Epithelial cell of proximal tubule (primary cell): ENCODE measurements at regions not wholly inside any gene's neighbourhood (a gene's known extent, or its start where the extent isn't known, plus 50 kb on each side); places are given as distances from the start of the nearest gene placed in this dataset.

Experiments used
- DNase-seq: peaks from one replicate; pipeline ENCODE4 v3.0.0-alpha.2; 2011; ENCODE audit warnings: low read depth
- H3K4me3 ChIP-seq: 2 replicates; pipeline ENCODE4 v1.5.1; 2011; ENCODE audit warnings: low read depth, mild to moderate bottlenecking, low read length
- TF ChIP-seq, protein P1 (sequence below): conservative IDR thresholded peaks from 2 replicates; pipeline ENCODE4 v1.5.1; 2012; ENCODE audit warnings: low read depth, mild to moderate bottlenecking, low read length

DNA sequence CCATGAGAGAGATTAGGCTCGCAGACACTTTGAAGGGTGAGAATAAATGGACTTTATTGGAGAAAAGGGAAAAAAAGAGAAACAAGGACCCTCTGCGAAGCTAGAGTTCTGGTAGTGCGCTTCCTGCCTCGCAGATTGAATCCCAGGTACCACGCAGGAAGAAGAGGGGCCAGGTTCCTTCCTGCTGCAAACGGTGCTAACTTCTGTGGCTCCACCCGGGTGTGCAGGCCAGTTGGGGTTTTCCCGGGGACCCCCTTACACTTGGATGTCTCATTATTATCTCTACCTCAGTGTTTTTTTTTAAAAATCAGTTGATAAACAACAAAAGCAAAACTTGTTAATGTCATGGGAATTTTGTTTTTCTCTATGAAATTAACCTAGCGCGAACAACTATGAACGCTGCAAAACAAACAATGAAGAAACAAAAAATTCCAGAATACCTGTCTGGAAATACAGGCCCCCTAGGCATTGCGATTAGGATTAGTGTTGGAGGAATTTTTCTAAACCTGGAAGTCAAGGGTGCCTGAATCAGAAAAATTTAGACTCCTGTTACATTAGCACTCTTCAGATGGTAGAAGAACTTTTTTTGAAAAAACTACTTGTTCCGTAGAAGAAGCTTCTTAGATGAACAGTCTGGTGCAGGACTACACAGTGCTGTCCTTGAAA, 414.5 kb downstream of the MAN2A1 start:
- no peak overlapping the region for H3K4me3 ChIP-seq
- TF ChIP-seq, protein P1, sequence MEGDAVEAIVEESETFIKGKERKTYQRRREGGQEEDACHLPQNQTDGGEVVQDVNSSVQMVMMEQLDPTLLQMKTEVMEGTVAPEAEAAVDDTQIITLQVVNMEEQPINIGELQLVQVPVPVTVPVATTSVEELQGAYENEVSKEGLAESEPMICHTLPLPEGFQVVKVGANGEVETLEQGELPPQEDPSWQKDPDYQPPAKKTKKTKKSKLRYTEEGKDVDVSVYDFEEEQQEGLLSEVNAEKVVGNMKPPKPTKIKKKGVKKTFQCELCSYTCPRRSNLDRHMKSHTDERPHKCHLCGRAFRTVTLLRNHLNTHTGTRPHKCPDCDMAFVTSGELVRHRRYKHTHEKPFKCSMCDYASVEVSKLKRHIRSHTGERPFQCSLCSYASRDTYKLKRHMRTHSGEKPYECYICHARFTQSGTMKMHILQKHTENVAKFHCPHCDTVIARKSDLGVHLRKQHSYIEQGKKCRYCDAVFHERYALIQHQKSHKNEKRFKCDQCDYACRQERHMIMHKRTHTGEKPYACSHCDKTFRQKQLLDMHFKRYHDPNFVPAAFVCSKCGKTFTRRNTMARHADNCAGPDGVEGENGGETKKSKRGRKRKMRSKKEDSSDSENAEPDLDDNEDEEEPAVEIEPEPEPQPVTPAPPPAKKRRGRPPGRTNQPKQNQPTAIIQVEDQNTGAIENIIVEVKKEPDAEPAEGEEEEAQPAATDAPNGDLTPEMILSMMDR, result no peak
- no peak for DNase-seq

DNA sequence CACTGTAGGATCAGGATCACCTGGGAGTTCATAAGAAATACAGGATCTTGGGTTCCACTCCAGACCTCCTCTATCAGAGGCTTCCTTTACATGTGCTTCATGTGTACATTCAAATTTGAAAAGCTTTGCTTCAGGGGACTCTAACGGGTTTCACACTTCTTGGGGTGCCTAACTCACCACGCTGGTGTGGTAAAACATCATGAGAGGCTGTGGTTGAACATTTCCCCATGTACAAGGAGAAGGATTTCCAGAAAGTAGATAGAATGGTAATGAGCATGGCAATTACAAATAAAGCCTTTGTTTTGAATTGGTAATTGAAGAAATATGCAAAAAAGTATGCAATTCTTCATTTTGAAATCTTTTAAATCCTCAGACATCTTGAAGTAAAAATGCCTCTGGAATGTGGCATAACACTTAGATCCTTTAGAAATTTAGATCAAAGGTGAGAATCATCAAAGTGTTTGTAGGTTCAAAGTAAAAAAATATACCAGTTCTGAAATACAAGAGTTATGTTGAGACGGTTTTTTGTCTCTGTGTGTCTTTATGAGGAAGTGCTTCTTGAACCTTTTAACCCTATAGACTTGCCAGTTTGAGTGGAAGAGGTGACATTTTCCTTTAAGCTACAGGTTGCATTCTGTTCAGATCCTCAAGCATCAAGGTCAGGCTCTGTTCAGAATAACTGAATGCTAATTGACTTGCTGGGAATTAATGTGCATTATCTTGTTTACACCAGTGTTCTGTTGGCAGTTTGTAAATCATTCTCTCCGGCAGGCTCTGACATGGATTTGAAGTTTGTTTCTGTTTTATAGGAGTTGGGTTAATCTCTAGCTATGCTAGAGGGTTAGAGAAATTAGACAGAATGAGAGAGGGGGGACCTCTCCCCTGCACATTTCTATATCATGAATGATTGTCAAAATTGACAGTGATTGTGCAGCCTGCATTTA, 415.3 kb downstream of the MAN2A1 start:
- no peak for DNase-seq
- no peak overlapping the region for H3K4me3 ChIP-seq

DNA sequence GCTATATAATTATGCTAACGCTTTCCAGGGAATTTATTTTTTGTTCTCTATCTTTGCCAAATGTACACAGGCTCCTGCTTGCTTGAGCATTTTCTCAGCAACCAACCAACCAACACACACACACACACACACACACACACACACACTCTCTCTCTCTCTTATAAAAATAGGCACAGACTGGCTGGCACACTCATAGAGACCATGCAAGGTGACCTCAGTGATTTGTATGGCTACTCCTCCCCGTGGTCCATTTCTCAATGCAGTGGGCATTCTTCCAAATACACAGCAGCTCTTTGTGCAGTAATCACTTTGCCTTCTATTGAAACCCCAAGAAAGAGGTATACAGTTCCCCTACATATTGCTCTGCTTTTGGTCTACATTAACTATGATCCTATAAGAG, 416.0 kb downstream of the MAN2A1 start:
- TF ChIP-seq, protein P1, result no peak
- DNase-seq, result peak; percentile 35
- H3K4me3 ChIP-seq, result no peak overlapping the region

More for the DNA sequence above, 415.3 kb downstream of the MAN2A1 start:
- TF ChIP-seq, protein P1, result no peak

DNA sequence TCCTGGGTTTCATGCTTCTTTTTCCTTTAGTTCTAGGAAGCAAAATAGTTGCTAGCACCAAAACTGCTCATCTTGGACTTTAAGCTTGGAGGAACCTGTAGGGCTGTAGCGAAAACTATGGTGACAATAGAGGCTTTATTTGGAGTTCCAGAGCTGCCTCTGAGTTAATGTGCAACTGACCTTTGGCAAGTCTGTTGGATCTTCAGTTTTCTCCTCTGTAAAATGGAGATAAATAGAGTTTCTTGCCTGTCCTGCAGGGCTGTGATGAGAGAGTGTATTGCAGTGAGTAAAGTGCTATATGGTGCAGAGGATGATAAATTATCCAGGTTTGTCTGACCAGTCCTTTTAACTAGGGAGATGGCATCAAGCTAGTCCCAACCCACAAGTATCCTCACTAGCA, 417.0 kb downstream of the MAN2A1 start:
- TF ChIP-seq, protein P1, result no peak
- H3K4me3 ChIP-seq, result no peak overlapping the region
- DNase-seq, result no peak

DNA sequence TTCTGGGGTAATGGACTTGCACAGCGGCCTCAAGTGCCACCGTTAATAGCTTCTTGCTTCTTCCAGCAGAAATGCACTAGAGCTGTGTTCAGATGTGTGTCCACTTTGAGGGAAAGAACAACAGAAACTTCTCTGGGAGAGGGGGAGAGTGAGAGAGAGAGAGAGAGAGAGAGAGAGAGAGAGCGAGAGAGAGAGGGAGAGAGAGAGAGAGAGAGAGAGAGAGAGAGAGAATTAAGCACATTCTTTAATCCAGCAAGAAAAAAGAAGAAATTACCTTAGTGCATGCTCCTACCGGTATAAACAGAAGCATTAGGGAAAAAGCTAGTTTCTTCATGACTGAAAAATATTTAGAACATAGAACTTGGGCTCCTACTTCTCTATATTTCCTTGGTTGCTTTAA, 418.8 kb downstream of the MAN2A1 start:
- no peak overlapping the region for H3K4me3 ChIP-seq
- no peak for DNase-seq
- TF ChIP-seq, protein P1, result no peak

DNA sequence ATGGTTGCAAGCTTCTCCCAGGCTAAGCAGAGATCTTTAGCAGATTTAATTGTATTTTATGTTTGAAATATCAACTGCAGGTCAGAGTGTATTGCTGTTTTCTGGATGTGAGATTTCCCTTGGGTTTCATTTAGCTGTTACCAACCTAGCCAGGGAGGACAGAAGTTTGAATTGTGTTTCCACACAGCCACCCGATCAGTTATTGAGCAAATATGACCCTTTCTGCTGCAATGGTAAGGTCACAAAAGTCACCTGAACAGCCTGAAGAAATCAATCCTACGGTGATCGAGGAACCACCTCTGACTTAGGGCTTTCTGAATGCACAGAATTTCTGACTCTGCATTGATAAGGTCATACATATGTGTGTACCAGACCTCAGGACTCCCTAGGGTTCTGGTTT, 419.9 kb downstream of the MAN2A1 start:
- no peak overlapping the region for H3K4me3 ChIP-seq
- no peak for DNase-seq
- TF ChIP-seq, protein P1, result no peak
